Cardiac fibroblast (primary cell): ENCODE measurements at regions not wholly inside any gene's neighbourhood (a gene's known extent, or its start where the extent isn't known, plus 50 kb on each side); places are given as distances from the start of the nearest gene placed in this dataset.

Source experiments
- DNase-seq, 2 donors: peaks; one replicate each; pipeline versions ENCODE4 v3.0.0 to v3.0.0-alpha.2; 2010; ENCODE audit warnings: low read depth in 2 of 2
- H3K4me3 ChIP-seq, 2 donors: replicated peaks in 1 of 2; 1 replicate in 1 of 2; 2 replicates in 1 of 2; pipeline ENCODE4 v1.5.1; 2011; ENCODE audit warnings: low read depth in 2 of 2, low read length in 2 of 2, mild to moderate bottlenecking in 2 of 2, moderate library complexity in 1 of 2
- CTCF ChIP-seq: IDR thresholded peaks from one replicate; pipeline ENCODE4 v1.5.1; 2011; ENCODE audit warnings: low read depth, mild to moderate bottlenecking, low read length, inconsistent platforms

- DNase-seq: no peak
- TF ChIP-seq CTCF: no peak
- H3K4me3 ChIP-seq: no peak overlapping the region
These were observed 632.2 kb downstream of the SLC4A3 start for GRCh38 chr2:220259662-220260061.

- no peak for TF ChIP-seq CTCF
- no peak overlapping the region for H3K4me3 ChIP-seq
- DNase-seq: no peak
These were observed 635.9 kb downstream of the SLC4A3 start for GRCh38 chr2:220263300-220263699.

GRCh38 chr2:220269367-220269766, 641.9 kb downstream of the SLC4A3 start:
- no peak for TF ChIP-seq CTCF
- no peak overlapping the region for H3K4me3 ChIP-seq
- no peak for DNase-seq

GRCh38 chr2:220270481-220271070, 643.1 kb downstream of the SLC4A3 start:
- H3K4me3 ChIP-seq: no peak overlapping the region
- no peak for DNase-seq
- no peak for TF ChIP-seq CTCF

- no peak for DNase-seq
- H3K4me3 ChIP-seq: no peak overlapping the region
- TF ChIP-seq CTCF: no peak
These were observed 645.2 kb downstream of the SLC4A3 start for GRCh38 chr2:220272656-220273055.

- no peak for DNase-seq
- no peak for TF ChIP-seq CTCF
These were observed 645.7 kb downstream of the SLC4A3 start for GRCh38 chr2:220273082-220273481.

GRCh38 chr2:220275454-220275853, 648.0 kb downstream of the SLC4A3 start:
- DNase-seq: no peak
- no peak for TF ChIP-seq CTCF
- H3K4me3 ChIP-seq: no peak overlapping the region

More at GRCh38 chr2:220273082-220273481, 645.7 kb downstream of the SLC4A3 start:
- H3K4me3 ChIP-seq: no peak overlapping the region
